ENCODE measurements at regions not wholly inside any gene's neighbourhood (a gene's known extent, or its start where the extent isn't known, plus 50 kb on each side); places are given as distances from the start of the nearest gene placed in this dataset.

GRCh38 chr13:44844786-44845185, 144.5 kb downstream of the NUFIP1 start:
- H3K9me3 Mint-ChIP-seq: peaks cover 2% of the 10 kb centered on the region
- no peak overlapping the region for H3K4me3 Mint-ChIP-seq
- H3K27me3 Mint-ChIP-seq (ENCODE audit: low read depth): peaks cover 5% of the 10 kb centered on the region
- TF ChIP-seq CTCF (IDR thresholded peaks at IDR 0.05; ENCODE audit: unreplicated experiment in 3 of 3): no peak
- H3K36me3 Mint-ChIP-seq (ENCODE audit: low read depth): no peaks in the 10 kb centered on the region
- H3K27ac Mint-ChIP-seq: no peak overlapping the region
- H3K4me1 Mint-ChIP-seq: peaks cover 8% of the 10 kb centered on the region

GRCh38 chr13:44843403-44843802, 145.9 kb downstream of the NUFIP1 start:
- H3K27ac Mint-ChIP-seq: no peak overlapping the region
- TF ChIP-seq CTCF (IDR thresholded peaks at IDR 0.05; ENCODE audit: unreplicated experiment in 3 of 3): no peak
- H3K4me1 Mint-ChIP-seq: no peaks in the 10 kb centered on the region
- no peaks in the 10 kb centered on the region for H3K36me3 Mint-ChIP-seq (ENCODE audit: low read depth)
- no peak overlapping the region for H3K4me3 Mint-ChIP-seq
- H3K9me3 Mint-ChIP-seq: peaks cover 2% of the 10 kb centered on the region
- peaks cover 5% of the 10 kb centered on the region for H3K27me3 Mint-ChIP-seq (ENCODE audit: low read depth)

GRCh38 chr13:44842158-44842557, 147.1 kb downstream of the NUFIP1 start:
- peaks cover 5% of the 10 kb centered on the region for H3K27me3 Mint-ChIP-seq (ENCODE audit: low read depth)
- H3K4me3 Mint-ChIP-seq: no peak overlapping the region
- no peaks in the 10 kb centered on the region for H3K36me3 Mint-ChIP-seq (ENCODE audit: low read depth)
- no peak overlapping the region for H3K27ac Mint-ChIP-seq
- TF ChIP-seq CTCF (IDR thresholded peaks at IDR 0.05; ENCODE audit: unreplicated experiment in 3 of 3): no peak
- no peaks in the 10 kb centered on the region for H3K9me3 Mint-ChIP-seq
- no peaks in the 10 kb centered on the region for H3K4me1 Mint-ChIP-seq

- H3K4me1 Mint-ChIP-seq: no peaks in the 10 kb centered on the region
- H3K36me3 Mint-ChIP-seq (ENCODE audit: low read depth): no peaks in the 10 kb centered on the region
- no peak for TF ChIP-seq CTCF (IDR thresholded peaks at IDR 0.05; ENCODE audit: unreplicated experiment in 3 of 3)
- H3K27ac Mint-ChIP-seq: no peak overlapping the region
- H3K27me3 Mint-ChIP-seq (ENCODE audit: low read depth): peaks cover 10% of the 10 kb centered on the region
- no peaks in the 10 kb centered on the region for H3K9me3 Mint-ChIP-seq
- H3K4me3 Mint-ChIP-seq: no peak overlapping the region
These were observed 149.1 kb downstream of the NUFIP1 start for GRCh38 chr13:44840131-44840530.

GRCh38 chr13:44837250-44837649, 152.0 kb downstream of the NUFIP1 start:
- no peak for TF ChIP-seq CTCF (IDR thresholded peaks at IDR 0.05; ENCODE audit: unreplicated experiment in 3 of 3)
- Mint-ChIP-seq H3K36me3 (ENCODE audit: low read depth) (no peaks in the 10 kb centered on the region), H3K9me3 (no peaks in the 10 kb centered on the region), H3K27ac (no peak overlapping the region), H3K4me3 (no peak overlapping the region), H3K4me1 (no peaks in the 10 kb centered on the region), H3K27me3 (ENCODE audit: low read depth) (peaks cover 5% of the 10 kb centered on the region)

GRCh38 chr13:44834404-44834803, 154.9 kb downstream of the NUFIP1 start:
- no peaks in the 10 kb centered on the region for H3K4me1 Mint-ChIP-seq
- peaks cover 5% of the 10 kb centered on the region for H3K27me3 Mint-ChIP-seq (ENCODE audit: low read depth)
- H3K36me3 Mint-ChIP-seq (ENCODE audit: low read depth): no peaks in the 10 kb centered on the region
- no peak overlapping the region for H3K27ac Mint-ChIP-seq
- no peaks in the 10 kb centered on the region for H3K9me3 Mint-ChIP-seq
- H3K4me3 Mint-ChIP-seq: no peak overlapping the region
- TF ChIP-seq CTCF (IDR thresholded peaks at IDR 0.05; ENCODE audit: unreplicated experiment in 3 of 3): no peak
